ENCODE measurements at regions not wholly inside any gene's neighbourhood (a gene's known extent, or its start where the extent isn't known, plus 50 kb on each side); places are given as distances from the start of the nearest gene placed in this dataset.

DNA sequence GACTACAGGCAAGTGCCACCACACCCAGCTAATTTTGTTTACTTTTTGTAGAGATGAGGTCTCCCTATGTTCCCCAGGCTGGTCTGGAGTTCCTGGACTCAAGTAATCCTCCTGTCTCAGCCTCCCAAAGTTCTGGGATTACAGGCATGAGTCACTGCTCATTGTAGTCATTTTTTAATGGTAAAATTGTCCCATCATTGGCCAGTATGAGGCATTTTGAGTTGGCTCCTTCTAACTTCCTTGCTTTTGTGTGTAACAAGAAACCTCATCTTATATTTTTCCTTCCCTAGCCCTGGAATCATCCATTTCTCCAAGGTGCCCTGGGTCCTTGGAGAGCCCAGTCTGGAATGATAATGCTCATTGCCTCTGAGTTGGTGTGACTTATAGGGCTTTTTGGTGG lies 148.5 kb downstream of the INHBB start:
- no peak overlapping the region for H3K4me2 ChIP-seq
- H4K20me1 ChIP-seq (ENCODE audit: insufficient read depth, poor library complexity, severe bottlenecking) = no peaks in the 10 kb centered on the region
- TF ChIP-seq CTCF (IDR thresholded peaks at IDR 0.05; ENCODE audit: poor library complexity) (no peak), EZH2phosphoT487 (IDR thresholded peaks at IDR 0.05; ENCODE audit: low read depth, severe bottlenecking, unreplicated experiment) (no peak), EZH2 (IDR thresholded peaks at IDR 0.05; ENCODE audit: borderline replicate concordance) (no peak)
- H3K36me3 ChIP-seq (replicated peaks; ENCODE audit: insufficient read depth, low read depth) = no peaks in the 10 kb centered on the region
- no peaks in the 10 kb centered on the region for H3K9me2 ChIP-seq (replicated peaks; ENCODE audit: insufficient read depth)
- no peak for DNase-seq (ENCODE audit: low spot score)
- no peaks in the 10 kb centered on the region for H3K27me3 ChIP-seq
- no peak overlapping the region for H2AFZ ChIP-seq
- H3K9me3 ChIP-seq (ENCODE audit: low read depth) = no peaks in the 10 kb centered on the region
- H3K4me3 ChIP-seq = no peak overlapping the region
- no peak overlapping the region for H3K27ac ChIP-seq
- H3K79me2 ChIP-seq = no peaks in the 10 kb centered on the region
- no peaks in the 10 kb centered on the region for H3K4me1 ChIP-seq (ENCODE audit: insufficient read depth)

- Histone ChIP-seq H2AFZ (no peak overlapping the region), H3K27me3 (no peaks in the 10 kb centered on the region), H4K20me1 (ENCODE audit: insufficient read depth, poor library complexity, severe bottlenecking) (no peaks in the 10 kb centered on the region), H3K4me2 (no peak overlapping the region), H3K9me3 (ENCODE audit: low read depth) (no peaks in the 10 kb centered on the region), H3K4me3 (no peak overlapping the region), H3K4me1 (ENCODE audit: insufficient read depth) (no peaks in the 10 kb centered on the region), H3K36me3 (replicated peaks; ENCODE audit: insufficient read depth, low read depth) (no peaks in the 10 kb centered on the region), H3K79me2 (no peaks in the 10 kb centered on the region), H3K9me2 (replicated peaks; ENCODE audit: insufficient read depth) (no peaks in the 10 kb centered on the region), H3K27ac (no peak overlapping the region)
- WGBS (ENCODE audit: low lambda C conversion rate, missing lambda C conversion rate) = 79% methylated on average over 2 of the region's 2 CpGs
- no peak for DNase-seq (ENCODE audit: low spot score)
- TF ChIP-seq EZH2phosphoT487 (IDR thresholded peaks at IDR 0.05; ENCODE audit: low read depth, severe bottlenecking, unreplicated experiment) = no peak
- no peak for TF ChIP-seq CTCF (IDR thresholded peaks at IDR 0.05; ENCODE audit: poor library complexity)
- no peak for TF ChIP-seq EZH2 (IDR thresholded peaks at IDR 0.05; ENCODE audit: borderline replicate concordance)
These were observed 149.7 kb downstream of the INHBB start for GRCh38 chr2:120495586-120495985.

DNA sequence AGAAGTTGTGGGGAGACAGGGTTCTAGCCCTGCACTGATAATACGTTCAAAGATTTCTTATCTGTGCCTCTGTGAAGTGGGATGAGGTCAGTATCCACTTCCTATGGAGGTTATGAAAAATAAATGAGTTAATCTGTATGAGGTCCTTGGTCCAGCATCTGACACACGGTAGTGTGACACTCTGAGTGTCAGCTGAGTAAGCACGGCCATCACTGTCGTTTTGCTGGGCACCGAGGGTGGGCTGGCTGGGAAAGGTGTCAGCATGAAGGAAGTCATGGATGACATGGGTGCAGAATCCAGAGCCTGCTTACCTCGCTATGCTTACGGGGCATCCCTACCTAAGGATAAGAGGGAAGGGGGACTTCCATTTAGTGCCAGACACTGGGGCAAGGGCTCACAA lies 150.3 kb downstream of the INHBB start:
- H3K27ac ChIP-seq = no peak overlapping the region
- H3K27me3 ChIP-seq = no peaks in the 10 kb centered on the region
- no peak overlapping the region for H3K4me2 ChIP-seq
- no peak for DNase-seq (ENCODE audit: low spot score)
- H3K4me3 ChIP-seq = no peak overlapping the region
- H3K79me2 ChIP-seq = no peaks in the 10 kb centered on the region
- no peaks in the 10 kb centered on the region for H3K4me1 ChIP-seq (ENCODE audit: insufficient read depth)
- no peak overlapping the region for H2AFZ ChIP-seq
- 93% methylated on average over 7 of the region's 7 CpGs for WGBS (ENCODE audit: low lambda C conversion rate, missing lambda C conversion rate)
- no peak for TF ChIP-seq EZH2 (IDR thresholded peaks at IDR 0.05; ENCODE audit: borderline replicate concordance)
- no peak for TF ChIP-seq EZH2phosphoT487 (IDR thresholded peaks at IDR 0.05; ENCODE audit: low read depth, severe bottlenecking, unreplicated experiment)
- no peak for TF ChIP-seq CTCF (IDR thresholded peaks at IDR 0.05; ENCODE audit: poor library complexity)
- no peaks in the 10 kb centered on the region for H3K36me3 ChIP-seq (replicated peaks; ENCODE audit: insufficient read depth, low read depth)
- no peaks in the 10 kb centered on the region for H3K9me2 ChIP-seq (replicated peaks; ENCODE audit: insufficient read depth)
- no peaks in the 10 kb centered on the region for H3K9me3 ChIP-seq (ENCODE audit: low read depth)
- no peaks in the 10 kb centered on the region for H4K20me1 ChIP-seq (ENCODE audit: insufficient read depth, poor library complexity, severe bottlenecking)

- Histone ChIP-seq H3K9me2 (replicated peaks; ENCODE audit: insufficient read depth) (no peaks in the 10 kb centered on the region), H3K4me3 (no peak overlapping the region), H3K27me3 (no peaks in the 10 kb centered on the region), H2AFZ (no peak overlapping the region), H3K4me1 (ENCODE audit: insufficient read depth) (no peaks in the 10 kb centered on the region), H4K20me1 (ENCODE audit: insufficient read depth, poor library complexity, severe bottlenecking) (no peaks in the 10 kb centered on the region), H3K9me3 (ENCODE audit: low read depth) (no peaks in the 10 kb centered on the region), H3K27ac (no peak overlapping the region), H3K36me3 (replicated peaks; ENCODE audit: insufficient read depth, low read depth) (no peaks in the 10 kb centered on the region), H3K79me2 (no peaks in the 10 kb centered on the region), H3K4me2 (no peak overlapping the region)
- TF ChIP-seq EZH2 (IDR thresholded peaks at IDR 0.05; ENCODE audit: borderline replicate concordance) (no peak), CTCF (IDR thresholded peaks at IDR 0.05; ENCODE audit: poor library complexity) (no peak), EZH2phosphoT487 (IDR thresholded peaks at IDR 0.05; ENCODE audit: low read depth, severe bottlenecking, unreplicated experiment) (no peak)
- WGBS (ENCODE audit: low lambda C conversion rate, missing lambda C conversion rate) = 78% methylated on average over 7 of the region's 7 CpGs
- no peak for DNase-seq (ENCODE audit: low spot score)
These were observed 150.8 kb downstream of the INHBB start for GRCh38 chr2:120496759-120497158.

Measured in hepatocyte (in vitro differentiated cells).